Keratinocyte (primary cell): ENCODE measurements at regions not wholly inside any gene's neighbourhood (a gene's known extent, or its start where the extent isn't known, plus 50 kb on each side); places are given as distances from the start of the nearest gene placed in this dataset.

ENCODE experiments used
- CTCF ChIP-seq, 3 experiments: IDR thresholded peaks in 1 of 3; conservative IDR thresholded peaks in 1 of 3; optimal IDR thresholded peaks in 1 of 3; 2 replicates in 2 of 3; 3 replicates in 1 of 3; pipeline versions ENCODE3 to v1.5.1; 2011; ENCODE audit warnings: low read length in 3 of 3, mild to moderate bottlenecking in 3 of 3, moderate library complexity in 2 of 3, control low read depth in 1 of 3, inconsistent platforms in 1 of 3; ENCODE audit not compliant: insufficient read depth in 2 of 3; ENCODE audit errors: extremely low read depth in 1 of 3
- EZH2 ChIP-seq: IDR thresholded peaks from one replicate; pipeline ENCODE4 v1.6.1; 2012; ENCODE audit warnings: inconsistent platforms, mild to moderate bottlenecking, low read length, moderate library complexity

GRCh38 chr22:48600681-48601080 lies 1227.0 kb downstream of the BRD1 start:
- TF ChIP-seq CTCF (optimal IDR thresholded peaks at IDR 0.05 in 1 of 3, IDR thresholded peaks at IDR 0.05 in 1 of 3, conservative IDR thresholded peaks at IDR 0.05 in 1 of 3; ENCODE audit: extremely low read depth in 1 of 3, insufficient read depth in 2 of 3, low read length in 3 of 3) (no peak), EZH2 (no peak)
